HCT116 (cell line): ENCODE measurements at regions not wholly inside any gene's neighbourhood (a gene's known extent, or its start where the extent isn't known, plus 50 kb on each side); places are given as distances from the start of the nearest gene placed in this dataset.

Experiments
- ATAC-seq: fragments of 200-7000 bp; cut with Tn5 transposase; 2 replicates; pipeline ENCODE4 v1.9.1; 2020; ENCODE audit warnings: mild to moderate bottlenecking, moderate library complexity
- BruUV-seq: library from RNA; stranded (reverse); fragments of 400-500 nt; replicated peaks from 2 replicates; lab custom pipeline; 2021; lab: Mats Ljungman, UMichigan
- CTCF ChIA-PET: fragments of 300-600 bp; sonication (Branson Sonifier 250); formaldehyde crosslinking; loops from one replicate; lab custom pipeline; 2021; ENCODE audit warnings: antibody characterized with exemption; lab: Charles Lee
- POLR2A ChIA-PET: fragments of 300-600, 350-600 bp; sonication (Branson Sonifier 250); formaldehyde crosslinking; loops from one replicate; lab custom pipeline; 2021; ENCODE audit warnings: antibody characterized with exemption; lab: Charles Lee
- RAD21 ChIA-PET, 2 experiments: fragments of 300-600 bp; sonication (Branson Sonifier 250); formaldehyde crosslinking; loops; one replicate each; lab custom pipeline; 2023; ENCODE audit warnings: low total read pairs in 2 of 2; ENCODE audit not compliant: uncharacterized antibody in 2 of 2, unreplicated experiment in 2 of 2, low non-redundant PET in 1 of 2; lab: Charles Lee
- DNase-seq: peaks from one replicate; pipeline ENCODE4 v3.0.0-alpha.2; 2010; ENCODE audit warnings: low read depth, low spot score
- H2AFZ ChIP-seq: fragments of 200-600 bp; shearing (Covaris generic), sonication (generic); 2 replicates; pipeline ENCODE4 v1.6.1; 2017; ENCODE audit warnings: low read depth, mixed run types, mixed read lengths, antibody characterized with exemption, low read length; ENCODE audit not compliant: poor library complexity, severe bottlenecking
- H3K27ac ChIP-seq: 2 replicates; pipeline ENCODE4 v1.5.1; 2012; ENCODE audit warnings: low read depth, low read length
- H3K27me3 ChIP-seq: fragments of 200-600 bp; sonication (generic); 2 replicates; pipeline ENCODE4 v1.6.1; 2016; ENCODE audit warnings: mixed run types, low read length, mixed read lengths; ENCODE audit not compliant: insufficient read depth
- H3K36me3 ChIP-seq, 2 experiments: fragments of 200-500 bp in 1 of 2; fragments of 200-600 bp in 1 of 2; sonication (Bioruptor generic) in 1 of 2; sonication (generic) in 1 of 2; 2 replicates each; pipeline versions ENCODE4 v1.5.1 to v1.6.1; 2014 to 2016; ENCODE audit warnings: low read length in 2 of 2, inconsistent platforms in 1 of 2, mixed read lengths in 1 of 2, mixed run types in 1 of 2; ENCODE audit not compliant: insufficient read depth in 2 of 2, control insufficient read depth in 1 of 2
- H3K4me1 ChIP-seq, 2 experiments: fragments of 200-600 bp in 1 of 2; sonication (generic) in 1 of 2; 2 replicates each; pipeline versions ENCODE4 v1.5.1 to v1.6.1; 2012 to 2017; ENCODE audit warnings: low read length in 2 of 2, inconsistent platforms in 1 of 2, mild to moderate bottlenecking in 1 of 2, mixed read lengths in 1 of 2, mixed run types in 1 of 2, moderate library complexity in 1 of 2; ENCODE audit not compliant: insufficient read depth in 2 of 2, control insufficient read depth in 1 of 2
- H3K4me2 ChIP-seq: fragments of 200-600 bp; sonication (generic); 2 replicates; pipeline ENCODE4 v1.6.1; 2017; ENCODE audit warnings: mixed run types, low read length, mixed read lengths
- H3K4me3 ChIP-seq, 2 experiments: fragments of 200-600 bp in 1 of 2; sonication (generic) in 1 of 2; replicated peaks in 1 of 2; 2 replicates each; pipeline ENCODE4 v1.5.1; 2011 to 2016; ENCODE audit warnings: low read length in 2 of 2, control low read depth in 1 of 2, low read depth in 1 of 2, mild to moderate bottlenecking in 1 of 2, mixed read lengths in 1 of 2, mixed run types in 1 of 2
- H3K79me2 ChIP-seq: fragments of 200-600 bp; sonication (generic); 2 replicates; pipeline ENCODE4 v1.6.1; 2017; ENCODE audit warnings: mild to moderate bottlenecking, mixed run types, low read length, moderate library complexity, mixed read lengths; ENCODE audit not compliant: insufficient read depth
- H3K9ac ChIP-seq: fragments of 200-600 bp; sonication (generic); 2 replicates; pipeline ENCODE4 v1.6.1; 2016; ENCODE audit warnings: low read length, mixed read lengths
- H3K9me2 ChIP-seq: fragments of 200-600 bp; sonication (generic), shearing (Covaris generic); 2 replicates; pipeline ENCODE4 v1.6.1; 2017; ENCODE audit warnings: mixed run types, mild to moderate bottlenecking, moderate library complexity; ENCODE audit not compliant: insufficient read depth
- H3K9me3 ChIP-seq, 2 experiments: fragments of 200-500 bp in 1 of 2; fragments of 200-600 bp in 1 of 2; sonication (Bioruptor generic) in 1 of 2; sonication (generic) in 1 of 2; 2 replicates each; pipeline ENCODE4 v1.6.1; 2014 to 2017; ENCODE audit warnings: low read length in 2 of 2, mixed read lengths in 2 of 2, inconsistent platforms in 1 of 2, low read depth in 1 of 2, mild to moderate bottlenecking in 1 of 2, mixed run types in 1 of 2, moderate library complexity in 1 of 2; ENCODE audit not compliant: control insufficient read depth in 1 of 2, insufficient read depth in 1 of 2
- H4K20me1 ChIP-seq: fragments of 200-600 bp; sonication (generic), shearing (Covaris generic); 2 replicates; pipeline ENCODE4 v1.6.1; 2017; ENCODE audit warnings: mixed run types, mild to moderate bottlenecking, moderate library complexity; ENCODE audit not compliant: insufficient read depth
- CBX3 ChIP-seq: IDR thresholded peaks from 2 replicates; pipeline ENCODE4 v1.6.1; 2012; ENCODE audit warnings: low read depth
- EZH2 ChIP-seq: fragments of 200-600 bp; sonication (generic); IDR thresholded peaks from 2 replicates; pipeline ENCODE4 v1.6.1; 2017; ENCODE audit warnings: antibody characterized with exemption, mixed run types
- JUND ChIP-seq: IDR thresholded peaks from 2 replicates; pipeline ENCODE4 v1.6.1; 2012
- REST ChIP-seq: IDR thresholded peaks from 2 replicates; pipeline ENCODE4 v1.6.1; 2012; ENCODE audit warnings: low read depth
- SIN3A ChIP-seq: IDR thresholded peaks from 2 replicates; pipeline ENCODE4 v1.6.1; 2012; ENCODE audit warnings: low read depth
- SP1 ChIP-seq: IDR thresholded peaks from 2 replicates; pipeline ENCODE4 v1.6.1; 2012; ENCODE audit warnings: low read depth
- SRF ChIP-seq: IDR thresholded peaks from 2 replicates; pipeline ENCODE4 v1.6.1; 2012; ENCODE audit warnings: low read depth
- TCF7L2 ChIP-seq: IDR thresholded peaks from 2 replicates; pipeline ENCODE4 v1.7.0; 2011; ENCODE audit warnings: borderline replicate concordance, inconsistent platforms; ENCODE audit not compliant: insufficient read depth, insufficient read length; ENCODE audit errors: extremely low read depth
- ZFX ChIP-seq: fragments of 450-650 bp; IDR thresholded peaks from 2 replicates; pipeline ENCODE4 v1.6.1; 2017
- intact Hi-C: fragments of 100-400 bp; cut with micrococcal nuclease; formaldehyde crosslinking; loops from 2 replicates; pipeline ENCODE4 v1.10.0; 2022
- TF ChIP-seq, protein P1 (sequence below): IDR thresholded peaks from 2 replicates; pipeline ENCODE4 v1.6.1; 2012
- TF ChIP-seq, protein P2 (sequence below): IDR thresholded peaks from 2 replicates; pipeline ENCODE4 v1.6.1; 2011; ENCODE audit warnings: mild to moderate bottlenecking, low read length, moderate library complexity; ENCODE audit not compliant: insufficient replicate concordance; ENCODE audit errors: extremely low read depth
- TF ChIP-seq, protein P3 (sequence below), 3 experiments: fragments of 200-600 bp in 1 of 3; sonication (generic) in 1 of 3; IDR thresholded peaks in 2 of 3; conservative IDR thresholded peaks in 1 of 3; 2 replicates each; pipeline ENCODE4 v1.5.1; 2012 to 2017; ENCODE audit warnings: low read depth in 2 of 3, low read length in 2 of 3, antibody characterized with exemption in 1 of 3, borderline replicate concordance in 1 of 3, control low read depth in 1 of 3, mild to moderate bottlenecking in 1 of 3, mixed read lengths in 1 of 3, mixed run types in 1 of 3, moderate library complexity in 1 of 3; ENCODE audit not compliant: insufficient read depth in 1 of 3
- TF ChIP-seq, protein P4 (sequence below): IDR thresholded peaks from 2 replicates; pipeline ENCODE4 v1.6.1; 2012

GRCh38 chr3:166080096-166080495 lies 242.9 kb upstream of the BCHE start:
- no peak for TF ChIP-seq TCF7L2
- TF ChIP-seq EZH2 = no peak
- TF ChIP-seq, protein P1, sequence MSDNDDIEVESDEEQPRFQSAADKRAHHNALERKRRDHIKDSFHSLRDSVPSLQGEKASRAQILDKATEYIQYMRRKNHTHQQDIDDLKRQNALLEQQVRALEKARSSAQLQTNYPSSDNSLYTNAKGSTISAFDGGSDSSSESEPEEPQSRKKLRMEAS = no peak
- no peak for TF ChIP-seq SRF
- TF ChIP-seq JUND = no peak
- TF ChIP-seq SP1 = no peak
- TF ChIP-seq, protein P2, sequence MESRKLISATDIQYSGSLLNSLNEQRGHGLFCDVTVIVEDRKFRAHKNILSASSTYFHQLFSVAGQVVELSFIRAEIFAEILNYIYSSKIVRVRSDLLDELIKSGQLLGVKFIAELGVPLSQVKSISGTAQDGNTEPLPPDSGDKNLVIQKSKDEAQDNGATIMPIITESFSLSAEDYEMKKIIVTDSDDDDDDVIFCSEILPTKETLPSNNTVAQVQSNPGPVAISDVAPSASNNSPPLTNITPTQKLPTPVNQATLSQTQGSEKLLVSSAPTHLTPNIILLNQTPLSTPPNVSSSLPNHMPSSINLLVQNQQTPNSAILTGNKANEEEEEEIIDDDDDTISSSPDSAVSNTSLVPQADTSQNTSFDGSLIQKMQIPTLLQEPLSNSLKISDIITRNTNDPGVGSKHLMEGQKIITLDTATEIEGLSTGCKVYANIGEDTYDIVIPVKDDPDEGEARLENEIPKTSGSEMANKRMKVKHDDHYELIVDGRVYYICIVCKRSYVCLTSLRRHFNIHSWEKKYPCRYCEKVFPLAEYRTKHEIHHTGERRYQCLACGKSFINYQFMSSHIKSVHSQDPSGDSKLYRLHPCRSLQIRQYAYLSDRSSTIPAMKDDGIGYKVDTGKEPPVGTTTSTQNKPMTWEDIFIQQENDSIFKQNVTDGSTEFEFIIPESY = no peak
- TF ChIP-seq, protein P3, sequence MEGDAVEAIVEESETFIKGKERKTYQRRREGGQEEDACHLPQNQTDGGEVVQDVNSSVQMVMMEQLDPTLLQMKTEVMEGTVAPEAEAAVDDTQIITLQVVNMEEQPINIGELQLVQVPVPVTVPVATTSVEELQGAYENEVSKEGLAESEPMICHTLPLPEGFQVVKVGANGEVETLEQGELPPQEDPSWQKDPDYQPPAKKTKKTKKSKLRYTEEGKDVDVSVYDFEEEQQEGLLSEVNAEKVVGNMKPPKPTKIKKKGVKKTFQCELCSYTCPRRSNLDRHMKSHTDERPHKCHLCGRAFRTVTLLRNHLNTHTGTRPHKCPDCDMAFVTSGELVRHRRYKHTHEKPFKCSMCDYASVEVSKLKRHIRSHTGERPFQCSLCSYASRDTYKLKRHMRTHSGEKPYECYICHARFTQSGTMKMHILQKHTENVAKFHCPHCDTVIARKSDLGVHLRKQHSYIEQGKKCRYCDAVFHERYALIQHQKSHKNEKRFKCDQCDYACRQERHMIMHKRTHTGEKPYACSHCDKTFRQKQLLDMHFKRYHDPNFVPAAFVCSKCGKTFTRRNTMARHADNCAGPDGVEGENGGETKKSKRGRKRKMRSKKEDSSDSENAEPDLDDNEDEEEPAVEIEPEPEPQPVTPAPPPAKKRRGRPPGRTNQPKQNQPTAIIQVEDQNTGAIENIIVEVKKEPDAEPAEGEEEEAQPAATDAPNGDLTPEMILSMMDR (IDR thresholded peaks at IDR 0.05 in 2 of 3, conservative IDR thresholded peaks at IDR 0.05 in 1 of 3; ENCODE audit: borderline replicate concordance in 1 of 3, insufficient read depth in 1 of 3, low read depth in 2 of 3, low read length in 2 of 3) = no peak
- TF ChIP-seq SIN3A = no peak
- TF ChIP-seq, protein P4, sequence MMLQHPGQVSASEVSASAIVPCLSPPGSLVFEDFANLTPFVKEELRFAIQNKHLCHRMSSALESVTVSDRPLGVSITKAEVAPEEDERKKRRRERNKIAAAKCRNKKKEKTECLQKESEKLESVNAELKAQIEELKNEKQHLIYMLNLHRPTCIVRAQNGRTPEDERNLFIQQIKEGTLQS = no peak
- no peak for TF ChIP-seq CBX3
- no peak for TF ChIP-seq REST
- TF ChIP-seq ZFX = no peak
- no TSS peak for BruUV-seq
- Histone ChIP-seq H3K9me3 (no peaks in the 10 kb centered on the region), H3K4me3 (no peak overlapping the region), H3K4me2 (no peak overlapping the region), H3K4me1 (no peaks in the 10 kb centered on the region), H3K79me2 (no peaks in the 10 kb centered on the region), H3K9me2 (no peaks in the 10 kb centered on the region), H3K36me3 (no peaks in the 10 kb centered on the region), H3K27me3 (no peaks in the 10 kb centered on the region), H3K27ac (no peak overlapping the region), H2AFZ (no peak overlapping the region), H3K9ac (no peak overlapping the region), H4K20me1 (no peaks in the 10 kb centered on the region)
- ATAC-seq (no peak), DNase-seq (no peak)
- POLR2A ChIA-PET = no interaction called here
- RAD21 ChIA-PET = no interaction called here
- intact Hi-C loops = no loop called here
- CTCF ChIA-PET = no interaction called here
